ENCODE measurements at regions not wholly inside any gene's neighbourhood (a gene's known extent, or its start where the extent isn't known, plus 50 kb on each side); places are given as distances from the start of the nearest gene placed in this dataset.

- TF ChIP-seq ARID2 (IDR thresholded peaks at IDR 0.05) (no peak), CTCF (IDR thresholded peaks at IDR 0.05 in 2 of 3, conservative IDR thresholded peaks at IDR 0.05 in 1 of 3; ENCODE audit: insufficient read depth in 2 of 3, low read depth in 1 of 3, low read length in 3 of 3) (no peak), POLR2A (conservative IDR thresholded peaks at IDR 0.05) (no peak), BRCA1 (IDR thresholded peaks at IDR 0.05) (no peak), BRCA1 (CRISPR knock-in tag; IDR thresholded peaks at IDR 0.05) (no peak), SIX5 (IDR thresholded peaks at IDR 0.05; ENCODE audit: borderline replicate concordance in 1 of 2, insufficient read depth in 1 of 2, low read depth in 1 of 2, low read length in 2 of 2) (no peak), ZFP36 (IDR thresholded peaks at IDR 0.05; ENCODE audit: low read depth, low read length, partially characterized antibody) (no peak), ZNF609 (CRISPR knock-in tag; IDR thresholded peaks at IDR 0.05; ENCODE audit: borderline replicate concordance) (no peak), HNRNPLL (IDR thresholded peaks at IDR 0.05; ENCODE audit: low read depth, low read length, poor library complexity, severe bottlenecking) (no peak)
Observed at GRCh38 chr3:6655275-6655674, 205.6 kb upstream of the GRM7 start.
